HG03520 (cell line): ENCODE measurements at regions not wholly inside any gene's neighbourhood (a gene's known extent, or its start where the extent isn't known, plus 50 kb on each side); places are given as distances from the start of the nearest gene placed in this dataset.

Source experiments
- ATAC-seq: cut with Tn5 transposase; IDR thresholded peaks from one replicate; pipeline ENCODE4 v1.9.1; 2021; ENCODE audit warnings: mild to moderate bottlenecking, moderate library complexity; ENCODE audit not compliant: unreplicated experiment

GRCh38 chrX:68897118-68897945 is 68.5 kb downstream of the EFNB1 start:
- no peak for ATAC-seq

- ATAC-seq, result no peak
Observed at GRCh38 chrX:68896581-68896980, 67.8 kb downstream of the EFNB1 start.

GRCh38 chrX:68895778-68896177 is 67.0 kb downstream of the EFNB1 start:
- ATAC-seq, result no peak

GRCh38 chrX:68895341-68895755 is 66.5 kb downstream of the EFNB1 start:
- ATAC-seq, result no peak

GRCh38 chrX:68894513-68895340 is 65.9 kb downstream of the EFNB1 start:
- ATAC-seq, result no peak

GRCh38 chrX:68894142-68894512 is 65.3 kb downstream of the EFNB1 start:
- ATAC-seq, result no peak

GRCh38 chrX:68892651-68893050 is 63.8 kb downstream of the EFNB1 start:
- no peak for ATAC-seq

GRCh38 chrX:68892134-68892533 is 63.3 kb downstream of the EFNB1 start:
- ATAC-seq, result no peak
